ENCODE measurements at regions not wholly inside any gene's neighbourhood (a gene's known extent, or its start where the extent isn't known, plus 50 kb on each side); places are given as distances from the start of the nearest gene placed in this dataset.

GRCh38 chr12:93977081-93977480 lies 171.3 kb upstream of the PLXNC1 start:
- TF ChIP-seq CTCF (IDR thresholded peaks at IDR 0.05; ENCODE audit: low read depth, low read length) (no peak), EZH2phosphoT487 (IDR thresholded peaks at IDR 0.05; ENCODE audit: low read depth) (no peak)
